ENCODE measurements at regions not wholly inside any gene's neighbourhood (a gene's known extent, or its start where the extent isn't known, plus 50 kb on each side); places are given as distances from the start of the nearest gene placed in this dataset.

DNA sequence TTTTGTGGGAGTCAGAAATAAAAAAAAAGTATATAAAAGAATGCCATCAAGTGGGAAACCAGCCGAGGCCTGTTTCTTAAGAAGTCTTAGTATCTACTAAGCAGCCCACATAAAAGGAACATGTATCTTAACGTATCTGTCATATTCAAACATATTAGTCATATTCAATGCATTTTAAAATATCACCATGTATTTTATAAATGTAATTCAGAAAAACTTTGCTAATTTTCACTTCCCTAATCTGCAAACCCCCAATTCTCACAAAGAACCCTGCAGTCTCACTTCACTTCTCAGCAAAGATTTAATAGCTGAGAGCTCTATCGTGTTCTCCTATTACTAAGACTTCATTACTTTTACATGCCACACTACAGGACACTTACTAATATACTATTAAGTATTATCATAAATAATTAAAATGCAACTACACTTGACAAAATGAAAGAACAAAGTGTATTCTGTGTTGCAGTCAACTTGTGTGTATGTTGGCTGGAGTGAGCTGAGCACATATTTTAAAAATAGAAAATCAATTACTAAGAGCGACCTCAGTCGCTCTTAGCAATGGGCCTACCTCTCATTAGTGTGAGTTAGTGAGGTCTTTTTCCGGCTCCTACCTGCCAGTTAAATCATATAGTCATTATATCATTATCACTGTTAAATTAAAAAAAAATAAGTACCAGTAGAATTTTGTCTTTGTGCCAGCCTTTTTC is 484.3 kb downstream of the LMO4 start:
- TF ChIP-seq, protein P1, sequence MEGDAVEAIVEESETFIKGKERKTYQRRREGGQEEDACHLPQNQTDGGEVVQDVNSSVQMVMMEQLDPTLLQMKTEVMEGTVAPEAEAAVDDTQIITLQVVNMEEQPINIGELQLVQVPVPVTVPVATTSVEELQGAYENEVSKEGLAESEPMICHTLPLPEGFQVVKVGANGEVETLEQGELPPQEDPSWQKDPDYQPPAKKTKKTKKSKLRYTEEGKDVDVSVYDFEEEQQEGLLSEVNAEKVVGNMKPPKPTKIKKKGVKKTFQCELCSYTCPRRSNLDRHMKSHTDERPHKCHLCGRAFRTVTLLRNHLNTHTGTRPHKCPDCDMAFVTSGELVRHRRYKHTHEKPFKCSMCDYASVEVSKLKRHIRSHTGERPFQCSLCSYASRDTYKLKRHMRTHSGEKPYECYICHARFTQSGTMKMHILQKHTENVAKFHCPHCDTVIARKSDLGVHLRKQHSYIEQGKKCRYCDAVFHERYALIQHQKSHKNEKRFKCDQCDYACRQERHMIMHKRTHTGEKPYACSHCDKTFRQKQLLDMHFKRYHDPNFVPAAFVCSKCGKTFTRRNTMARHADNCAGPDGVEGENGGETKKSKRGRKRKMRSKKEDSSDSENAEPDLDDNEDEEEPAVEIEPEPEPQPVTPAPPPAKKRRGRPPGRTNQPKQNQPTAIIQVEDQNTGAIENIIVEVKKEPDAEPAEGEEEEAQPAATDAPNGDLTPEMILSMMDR (IDR thresholded peaks at IDR 0.05): no peak
- TF ChIP-seq POLR2AphosphoS5 (IDR thresholded peaks at IDR 0.05; ENCODE audit: low read depth, low read length): no peak
- TF ChIP-seq SIN3A (IDR thresholded peaks at IDR 0.05; ENCODE audit: borderline replicate concordance, insufficient read depth, low read depth, low read length): no peak

Data from Panc1 (cell line).